Activated B cell treated with CpG ODN at 0.5 μM for 24 hours (primary cell): ENCODE measurements at regions not wholly inside any gene's neighbourhood (a gene's known extent, or its start where the extent isn't known, plus 50 kb on each side); places are given as distances from the start of the nearest gene placed in this dataset.
"Not testable (repeated sequence)": the region's sequence is repeated elsewhere in the genome, so short reads cannot be mapped to it uniquely, and the experiment has no call there.

Source experiments
- ATAC-seq: fragments of 200-7000 bp; cut with Tn5 transposase; one replicate; pipeline ENCODE4 v1.10.0; 2021; ENCODE audit warnings: low read depth, mild to moderate bottlenecking, moderate library complexity
- CTCF ChIA-PET: fragments of 350-600 bp; sonication (Branson Sonifier 250); formaldehyde crosslinking; loops from one replicate; lab custom pipeline; 2021; ENCODE audit warnings: antibody characterized with exemption; lab: Charles Lee
- POLR2A ChIA-PET: fragments of 350-600 bp; sonication (Branson Sonifier 250); formaldehyde crosslinking; loops from one replicate; lab custom pipeline; 2021; ENCODE audit warnings: antibody characterized with exemption; lab: Charles Lee
- DNase-seq: peaks from one replicate; pipeline ENCODE4 v3.0.0; 2022
- H3K27ac Mint-ChIP-seq: one replicate; pipeline ENCODE4 v1.8.0; 2020; ENCODE audit warnings: mixed read lengths
- H3K27me3 Mint-ChIP-seq: one replicate; pipeline ENCODE4 v1.8.0; 2021; ENCODE audit warnings: mixed read lengths
- H3K36me3 Mint-ChIP-seq: one replicate; pipeline ENCODE4 v1.8.0; 2021; ENCODE audit warnings: low read depth, mixed read lengths
- H3K4me1 Mint-ChIP-seq: one replicate; pipeline ENCODE4 v1.8.0; 2021; ENCODE audit warnings: mixed read lengths
- H3K4me3 Mint-ChIP-seq: one replicate; pipeline ENCODE4 v1.8.0; 2020; ENCODE audit warnings: mild to moderate bottlenecking, mixed read lengths
- H3K9me3 Mint-ChIP-seq: one replicate; pipeline ENCODE4 v1.8.0; 2020; ENCODE audit warnings: mixed read lengths
- intact Hi-C: fragments of 100-400 bp; cut with micrococcal nuclease; formaldehyde crosslinking; loops from one replicate; pipeline ENCODE4 v1.15.1; 2024
- TF ChIP-seq, protein P1 (sequence below): fragments of 200-600 bp; IDR thresholded peaks from one replicate; pipeline ENCODE4 v1.8.0; 2022; ENCODE audit warnings: antibody characterized with exemption, mild to moderate bottlenecking

DNA sequence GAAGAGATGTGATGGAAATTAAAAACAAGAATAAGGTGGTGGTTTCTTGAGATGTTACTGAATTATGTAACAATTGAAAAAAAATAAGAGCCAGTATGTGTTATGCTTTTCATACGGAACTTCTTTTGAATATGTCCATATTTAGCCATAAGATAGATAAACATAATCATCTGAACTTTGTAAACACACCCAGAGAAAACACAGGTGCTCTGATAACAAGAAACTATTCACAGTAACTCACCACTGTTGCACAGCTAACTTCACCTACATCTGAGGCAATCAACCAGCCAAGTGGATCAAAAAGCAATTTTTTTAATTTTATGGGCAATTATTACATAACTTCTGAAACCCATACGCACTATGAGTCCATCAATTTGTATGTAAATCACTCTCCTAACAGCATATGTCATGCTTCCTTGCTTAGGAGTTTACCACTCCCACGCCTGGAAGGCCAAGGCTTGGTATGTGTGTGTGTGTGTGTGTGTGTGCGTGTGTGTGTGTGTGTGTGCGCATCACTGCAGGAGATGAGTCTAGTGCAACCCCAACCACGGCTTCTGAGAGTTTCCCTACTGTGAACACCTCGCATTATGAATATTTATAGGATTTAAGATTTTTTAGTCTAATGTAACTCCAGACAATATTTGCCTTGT, 443.4 kb downstream of the BCAT1 start:
- Mint-ChIP-seq H3K27me3 (no peaks in the 10 kb centered on the region), H3K36me3 (no peaks in the 10 kb centered on the region), H3K27ac (no peak overlapping the region), H3K9me3 (no peaks in the 10 kb centered on the region), H3K4me1 (peaks cover 10% of the 10 kb centered on the region), H3K4me3 (no peak overlapping the region)
- ChIA-PET CTCF (no interaction called here), POLR2A (no interaction called here)
- TF ChIP-seq, protein P1, sequence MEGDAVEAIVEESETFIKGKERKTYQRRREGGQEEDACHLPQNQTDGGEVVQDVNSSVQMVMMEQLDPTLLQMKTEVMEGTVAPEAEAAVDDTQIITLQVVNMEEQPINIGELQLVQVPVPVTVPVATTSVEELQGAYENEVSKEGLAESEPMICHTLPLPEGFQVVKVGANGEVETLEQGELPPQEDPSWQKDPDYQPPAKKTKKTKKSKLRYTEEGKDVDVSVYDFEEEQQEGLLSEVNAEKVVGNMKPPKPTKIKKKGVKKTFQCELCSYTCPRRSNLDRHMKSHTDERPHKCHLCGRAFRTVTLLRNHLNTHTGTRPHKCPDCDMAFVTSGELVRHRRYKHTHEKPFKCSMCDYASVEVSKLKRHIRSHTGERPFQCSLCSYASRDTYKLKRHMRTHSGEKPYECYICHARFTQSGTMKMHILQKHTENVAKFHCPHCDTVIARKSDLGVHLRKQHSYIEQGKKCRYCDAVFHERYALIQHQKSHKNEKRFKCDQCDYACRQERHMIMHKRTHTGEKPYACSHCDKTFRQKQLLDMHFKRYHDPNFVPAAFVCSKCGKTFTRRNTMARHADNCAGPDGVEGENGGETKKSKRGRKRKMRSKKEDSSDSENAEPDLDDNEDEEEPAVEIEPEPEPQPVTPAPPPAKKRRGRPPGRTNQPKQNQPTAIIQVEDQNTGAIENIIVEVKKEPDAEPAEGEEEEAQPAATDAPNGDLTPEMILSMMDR = no peak
- intact Hi-C loops = no loop called here
- DNase-seq (no peak), ATAC-seq (no peak)

DNA sequence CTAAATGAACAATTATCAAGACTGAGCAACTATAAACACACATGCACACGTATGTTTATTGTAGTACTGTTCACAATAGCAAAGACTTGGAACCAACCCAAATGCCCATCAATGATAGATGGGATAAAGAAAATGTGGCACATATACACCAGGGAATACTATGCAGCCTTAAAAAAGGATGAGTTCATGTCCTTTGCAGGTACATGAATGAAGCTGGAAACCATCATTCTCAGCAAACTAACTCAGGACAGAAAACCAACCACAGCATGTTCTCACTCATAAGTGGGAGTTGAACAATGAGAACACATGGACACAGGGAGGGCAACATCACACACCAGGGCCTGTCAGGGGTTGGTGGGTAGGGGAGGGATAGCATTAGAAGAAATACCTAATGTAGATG, 445.4 kb downstream of the BCAT1 start:
- ChIA-PET POLR2A (interaction anchor here (0.9 kb wide), 1 partner anchor 14 kb away, joined by 3 read pairs; no protein-coding TSS in a partner anchor), CTCF (interaction anchor here (0.6 kb wide), 1 partner anchor 12 kb away, joined by 3 read pairs; no protein-coding TSS in a partner anchor)
- H3K9me3 Mint-ChIP-seq, ATAC-seq, intact Hi-C loops, H3K27me3 Mint-ChIP-seq, DNase-seq, H3K36me3 Mint-ChIP-seq, H3K4me3 Mint-ChIP-seq, H3K27ac Mint-ChIP-seq, H3K4me1 Mint-ChIP-seq: not testable (repeated sequence)

DNA sequence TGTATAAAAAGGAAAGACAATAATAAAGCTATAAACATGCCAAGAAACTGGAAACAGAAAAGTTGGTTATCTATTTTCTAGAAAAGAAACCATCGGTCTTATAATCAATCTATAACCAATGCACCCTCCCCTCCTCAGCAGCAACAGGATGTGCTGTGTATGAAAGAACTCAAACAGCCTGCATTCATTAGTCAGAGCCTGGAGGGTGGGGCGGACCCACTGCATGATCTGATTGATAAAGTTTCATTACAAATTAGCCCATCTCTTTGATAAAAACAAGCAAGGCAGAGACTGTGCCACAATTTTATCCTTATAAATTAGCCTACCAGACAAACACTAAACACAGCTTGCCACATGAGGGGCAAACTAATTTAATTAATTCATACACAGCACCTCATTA, 448.1 kb downstream of the BCAT1 start:
- Mint-ChIP-seq H3K27ac (no peak overlapping the region), H3K9me3 (no peaks in the 10 kb centered on the region), H3K36me3 (no peaks in the 10 kb centered on the region), H3K4me3 (no peak overlapping the region), H3K27me3 (no peaks in the 10 kb centered on the region), H3K4me1 (peaks cover 10% of the 10 kb centered on the region)
- CTCF ChIA-PET = no interaction called here
- ATAC-seq = no peak
- POLR2A ChIA-PET = interaction anchor here (0.6 to 0.7 kb wide), 2 partner anchors 184 to 255 kb away, joined by 3 to 8 read pairs; no protein-coding TSS in a partner anchor
- intact Hi-C loops = no loop called here
- TF ChIP-seq, protein P1 = no peak
- no peak for DNase-seq

DNA sequence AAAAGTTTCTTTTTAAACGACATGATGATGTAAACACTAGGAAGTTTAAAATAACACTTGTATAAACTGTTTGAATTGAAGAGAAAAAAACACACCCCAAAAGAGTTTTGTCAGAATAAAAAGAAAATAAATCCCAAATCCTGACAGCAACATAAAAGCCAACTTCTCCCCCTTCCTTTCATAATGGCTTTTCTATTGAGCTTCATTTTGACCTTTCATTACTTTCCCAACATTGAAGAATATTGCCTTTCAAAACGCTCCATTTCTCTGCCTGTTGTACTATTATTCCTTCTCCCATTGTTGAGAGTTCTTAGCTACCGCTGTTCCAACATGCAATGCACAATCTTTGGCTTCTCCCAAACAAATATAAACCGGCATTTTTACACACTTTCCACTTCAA, 448.5 kb downstream of the BCAT1 start:
- CTCF ChIA-PET = no interaction called here
- no peak overlapping the region for H3K27ac Mint-ChIP-seq
- H3K36me3 Mint-ChIP-seq = no peaks in the 10 kb centered on the region
- intact Hi-C loops = no loop called here
- POLR2A ChIA-PET = interaction anchor here (0.6 kb wide), 1 partner anchor 255 kb away, joined by 3 read pairs; no protein-coding TSS in a partner anchor
- no peaks in the 10 kb centered on the region for H3K9me3 Mint-ChIP-seq
- H3K4me3 Mint-ChIP-seq = no peak overlapping the region
- no peak for ATAC-seq
- H3K27me3 Mint-ChIP-seq = no peaks in the 10 kb centered on the region
- peaks cover 9% of the 10 kb centered on the region for H3K4me1 Mint-ChIP-seq
- no peak for DNase-seq
- TF ChIP-seq, protein P1 = no peak

DNA sequence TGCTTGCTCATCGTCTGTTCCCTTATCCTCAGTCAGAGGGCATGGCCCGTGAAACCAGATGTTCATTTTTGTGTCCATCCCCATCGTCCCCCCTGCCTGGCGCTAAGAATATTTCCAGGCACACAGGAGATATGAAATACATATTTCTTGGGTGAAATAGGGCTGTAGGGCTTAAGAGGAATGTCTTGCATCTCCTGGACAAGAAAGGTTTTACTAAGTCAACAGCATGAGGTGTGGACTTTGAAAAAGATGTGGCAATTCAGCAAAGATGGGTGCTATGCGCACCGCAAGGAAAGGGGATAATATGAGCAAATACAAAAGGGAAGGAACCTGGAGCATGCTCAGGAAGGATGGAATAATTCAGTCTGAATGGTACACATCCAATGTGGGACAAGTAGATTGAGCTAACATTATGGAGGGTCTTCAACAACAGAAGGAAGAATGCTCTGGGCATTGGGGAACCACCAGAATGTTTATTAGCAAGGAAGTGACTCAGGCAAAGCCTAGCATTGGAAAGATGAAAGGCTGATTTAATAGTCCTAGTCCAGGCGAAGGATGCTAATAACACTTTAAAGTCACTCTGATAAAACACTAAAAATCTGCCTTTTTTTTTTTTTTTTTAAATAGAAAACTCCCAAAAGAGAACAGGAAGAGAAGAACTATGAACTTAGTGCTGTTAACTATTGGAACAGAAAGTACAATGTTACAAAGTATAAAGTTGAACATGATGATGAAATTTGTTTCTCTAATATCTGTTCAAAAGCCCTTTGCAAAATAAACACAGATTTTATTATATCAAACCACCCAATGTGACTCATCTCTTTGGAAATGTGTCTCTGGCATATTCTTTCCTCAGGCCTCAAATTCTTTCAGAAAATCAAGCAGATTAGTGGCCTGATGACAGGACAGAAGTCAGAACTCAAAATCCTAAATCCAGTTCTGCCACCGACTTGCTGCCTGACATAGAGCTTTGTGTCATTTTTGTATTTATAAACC, 449.5 kb downstream of the BCAT1 start:
- intact Hi-C loops = loop anchor here (5.0 kb wide), 1 partner anchor 228 kb away; no protein-coding TSS in a partner anchor
- DNase-seq = no peak
- no peak overlapping the region for H3K4me3 Mint-ChIP-seq
- no peaks in the 10 kb centered on the region for H3K4me1 Mint-ChIP-seq
- ChIA-PET CTCF (no interaction called here), POLR2A (no interaction called here)
- H3K9me3 Mint-ChIP-seq = no peaks in the 10 kb centered on the region
- no peaks in the 10 kb centered on the region for H3K27me3 Mint-ChIP-seq
- TF ChIP-seq, protein P1 = no peak
- H3K27ac Mint-ChIP-seq = no peak overlapping the region
- H3K36me3 Mint-ChIP-seq = no peaks in the 10 kb centered on the region
- ATAC-seq = no peak
